ENCODE measurements at regions not wholly inside any gene's neighbourhood (a gene's known extent, or its start where the extent isn't known, plus 50 kb on each side); places are given as distances from the start of the nearest gene placed in this dataset.
A peak's percentile ranks its signal among the peaks of the same experiment; 100 is the strongest.

GRCh38 chr12:67582844-67583243 is 65.7 kb upstream of the DYRK2 start (continued):
- TF ChIP-seq HDAC2 (IDR thresholded peaks at IDR 0.05) (no peak), BDP1 (IDR thresholded peaks at IDR 0.05; ENCODE audit: insufficient read depth, insufficient read length) (no peak), CHAMP1 (IDR thresholded peaks at IDR 0.05) (no peak)

- no peaks in the 10 kb centered on the region for H3K9me1 ChIP-seq (ENCODE audit: control insufficient read depth, insufficient read depth, low read length)
- no peak overlapping the region for H2AFZ ChIP-seq (ENCODE audit: low read depth, low read length)
- ATAC-seq, result no peak
- H3K9ac ChIP-seq (ENCODE audit: insufficient read depth in 1 of 2, low read depth in 2 of 2, low read length in 2 of 2), result no peak overlapping the region
- DNase-seq (ENCODE audit: extremely low read depth in 1 of 4, low spot score in 3 of 4), result no peak
- no peaks in the 10 kb centered on the region for H4K20me1 ChIP-seq (replicated peaks; ENCODE audit: control insufficient read depth, insufficient read depth, low read length)
- H3K27me3 ChIP-seq (ENCODE audit: control insufficient read depth in 2 of 2, insufficient read depth in 2 of 2, low read length in 2 of 2), result no peaks in the 10 kb centered on the region
- no peaks in the 10 kb centered on the region for H3K79me2 ChIP-seq (ENCODE audit: control insufficient read depth, insufficient read depth, low read length)
- FAIRE-seq, result no peak
- no peak overlapping the region for H3K4me2 ChIP-seq (ENCODE audit: insufficient read depth, low read length)
- POLR2A ChIA-PET, result no interaction called here
- no peak overlapping the region for H3K27ac ChIP-seq (ENCODE audit: extremely low read depth, low read depth, low read length)
- no peaks in the 10 kb centered on the region for H3K4me1 ChIP-seq (replicated peaks in 1 of 2; ENCODE audit: control insufficient read depth in 2 of 2, insufficient read depth in 2 of 2, low read length in 2 of 2)
- intact Hi-C loops (cut with micrococcal nuclease), result no loop called here
- H3K4me3 ChIP-seq, result no peak overlapping the region
- BruUV-seq (replicated peaks), result no TSS peak
- no peaks in the 10 kb centered on the region for H3K9me3 ChIP-seq (replicated peaks; ENCODE audit: control insufficient read depth, insufficient read depth, low read depth, low read length)
- 0% methylated on average over 4 of the region's 4 CpGs for WGBS (ENCODE audit: insufficient coverage, low coverage, missing lambda C conversion rate)
- CTCF ChIA-PET (ENCODE audit: low intra/inter-chr PET ratio), result no interaction called here
- in situ Hi-C loops (cut with MboI), result no loop called here
- no peaks in the 10 kb centered on the region for H3K36me3 ChIP-seq (ENCODE audit: control insufficient read depth, insufficient read depth, low read length)
- TF ChIP-seq RHOXF2B (CRISPR knock-in tag; conservative IDR thresholded peaks at IDR 0.05) (no peak), ZNF77 (CRISPR knock-in tag; IDR thresholded peaks at IDR 0.05) (no peak), ZNF445 (CRISPR knock-in tag; IDR thresholded peaks at IDR 0.05; ENCODE audit: low read depth) (no peak), ERF (CRISPR knock-in tag; IDR thresholded peaks at IDR 0.05) (no peak), NCOR1 (IDR thresholded peaks at IDR 0.05) (no peak), C11orf30 (IDR thresholded peaks at IDR 0.05; ENCODE audit: low read depth) (0 out of 2 replicates have a peak, but pooled peaks have one; percentile 22), HOXB6 (CRISPR knock-in tag; IDR thresholded peaks at IDR 0.05; ENCODE audit: borderline replicate concordance) (no peak), ZNF644 (tag; IDR thresholded peaks at IDR 0.05; ENCODE audit: low read depth) (no peak), DACH1 (IDR thresholded peaks at IDR 0.05; ENCODE audit: partially characterized antibody) (no peak), LARP7 (IDR thresholded peaks at IDR 0.05) (no peak), STAT6 (CRISPR knock-in tag; IDR thresholded peaks at IDR 0.05) (no peak), FOXA3 (CRISPR knock-in tag; conservative IDR thresholded peaks at IDR 0.05 in 1 of 2, IDR thresholded peaks at IDR 0.05 in 1 of 2) (no peak), ZNF146 (CRISPR knock-in tag; IDR thresholded peaks at IDR 0.05; ENCODE audit: unreplicated experiment) (no peak), ZNF316 (IDR thresholded peaks at IDR 0.05) (peak; percentile 57; the same call in 1 of the 2 replicates), MAFF (IDR thresholded peaks at IDR 0.05; ENCODE audit: low read length) (0 out of 2 replicates have a peak, but pooled peaks have one; percentile 24)
Observed at GRCh38 chr12:67586951-67587350, 61.6 kb upstream of the DYRK2 start.

Data from K562 (cell line).